ENCODE measurements at regions not wholly inside any gene's neighbourhood (a gene's known extent, or its start where the extent isn't known, plus 50 kb on each side); places are given as distances from the start of the nearest gene placed in this dataset.

- no peak for DNase-seq (ENCODE audit: low read depth)
- TF ChIP-seq CTCF (IDR thresholded peaks at IDR 0.05; ENCODE audit: insufficient read depth, low read length) = no peak
- H3K4me3 ChIP-seq (ENCODE audit: low read depth, low read length) = no peak overlapping the region
Measured at GRCh38 chr9:111197256-111197655, 132.8 kb downstream of the OR2K2 start.

- TF ChIP-seq CTCF (IDR thresholded peaks at IDR 0.05; ENCODE audit: insufficient read depth, low read length) = no peak
- no peak for DNase-seq (ENCODE audit: low read depth)
- H3K4me3 ChIP-seq (ENCODE audit: low read depth, low read length) = no peak overlapping the region
Measured at GRCh38 chr9:111195766-111196165, 134.3 kb downstream of the OR2K2 start.

- H3K4me3 ChIP-seq (ENCODE audit: low read depth, low read length) = no peak overlapping the region
- TF ChIP-seq CTCF (IDR thresholded peaks at IDR 0.05; ENCODE audit: insufficient read depth, low read length) = no peak
- no peak for DNase-seq (ENCODE audit: low read depth)
Measured at GRCh38 chr9:111193095-111193494, 136.9 kb downstream of the OR2K2 start.

- no peak for DNase-seq (ENCODE audit: low read depth)
Measured at GRCh38 chr9:111192650-111193049, 137.4 kb downstream of the OR2K2 start.

GRCh38 chr9:111190347-111190746 is 139.7 kb downstream of the OR2K2 start:
- H3K4me3 ChIP-seq (ENCODE audit: low read depth, low read length) = no peak overlapping the region
- DNase-seq (ENCODE audit: low read depth) = no peak
- TF ChIP-seq CTCF (IDR thresholded peaks at IDR 0.05; ENCODE audit: insufficient read depth, low read length) = no peak

More at GRCh38 chr9:111192650-111193049, 137.4 kb downstream of the OR2K2 start:
- TF ChIP-seq CTCF (IDR thresholded peaks at IDR 0.05; ENCODE audit: insufficient read depth, low read length) = no peak
- H3K4me3 ChIP-seq (ENCODE audit: low read depth, low read length) = no peak overlapping the region

GRCh38 chr9:111187376-111187775 is 142.6 kb downstream of the OR2K2 start:
- H3K4me3 ChIP-seq (ENCODE audit: low read depth, low read length) = no peak overlapping the region
- no peak for TF ChIP-seq CTCF (IDR thresholded peaks at IDR 0.05; ENCODE audit: insufficient read depth, low read length)
- DNase-seq (ENCODE audit: low read depth) = no peak

GRCh38 chr9:111186021-111186530 is 143.9 kb downstream of the OR2K2 start:
- TF ChIP-seq CTCF (IDR thresholded peaks at IDR 0.05; ENCODE audit: insufficient read depth, low read length) = no peak
- DNase-seq (ENCODE audit: low read depth) = no peak
- H3K4me3 ChIP-seq (ENCODE audit: low read depth, low read length) = no peak overlapping the region

All from fibroblast of the aortic adventitia (primary cell).